Endodermal cell (in vitro differentiated cells): ENCODE measurements at regions not wholly inside any gene's neighbourhood (a gene's known extent, or its start where the extent isn't known, plus 50 kb on each side); places are given as distances from the start of the nearest gene placed in this dataset.

Source experiments
- DNase-seq: peaks from one replicate; pipeline ENCODE4 v3.0.0-alpha.2; 2017
- H3K27ac ChIP-seq: 2 replicates; pipeline ENCODE4 v1.5.1; 2013; ENCODE audit warnings: mild to moderate bottlenecking, low read depth, low read length, moderate library complexity
- H3K27me3 ChIP-seq: 2 replicates; pipeline ENCODE4 v1.6.1; 2013; ENCODE audit warnings: mild to moderate bottlenecking, low read length, moderate library complexity; ENCODE audit not compliant: insufficient read depth, control insufficient read depth, poor library complexity, severe bottlenecking
- H3K36me3 ChIP-seq: 2 replicates; pipeline ENCODE4 v1.7.0; 2013; ENCODE audit warnings: mild to moderate bottlenecking, low read length, moderate library complexity; ENCODE audit not compliant: control insufficient read depth, insufficient read depth
- H3K4me1 ChIP-seq: one replicate; pipeline ENCODE4 v1.7.0; 2013; ENCODE audit warnings: low read length; ENCODE audit not compliant: control insufficient read depth, insufficient read depth
- H3K4me3 ChIP-seq: 2 replicates; pipeline ENCODE4 v1.5.1; 2013; ENCODE audit warnings: mild to moderate bottlenecking, low read length, moderate library complexity
- H3K9ac ChIP-seq: 2 replicates; pipeline ENCODE4 v1.6.1; 2013; ENCODE audit warnings: mild to moderate bottlenecking, low read length, moderate library complexity; ENCODE audit not compliant: poor library complexity, severe bottlenecking; ENCODE audit errors: extremely low read depth
- H3K9me3 ChIP-seq: 2 replicates; pipeline ENCODE4 v1.6.1; 2013; ENCODE audit warnings: mild to moderate bottlenecking, low read length, moderate library complexity; ENCODE audit not compliant: control insufficient read depth
- H3K27ac Mint-ChIP-seq: 2 replicates; pipeline ENCODE4 v1.8.0; 2020; ENCODE audit warnings: mixed read lengths
- H3K27me3 Mint-ChIP-seq: 2 replicates; pipeline ENCODE4 v1.8.0; 2021; ENCODE audit warnings: mild to moderate bottlenecking, mixed read lengths; ENCODE audit not compliant: insufficient read depth
- H3K36me3 Mint-ChIP-seq: 2 replicates; pipeline ENCODE4 v1.8.0; 2020; ENCODE audit warnings: low read depth, mixed read lengths
- H3K4me1 Mint-ChIP-seq: 2 replicates; pipeline ENCODE4 v1.8.0; 2020; ENCODE audit warnings: mixed read lengths
- H3K4me3 Mint-ChIP-seq: 2 replicates; pipeline ENCODE4 v1.8.0; 2020; ENCODE audit warnings: mild to moderate bottlenecking, moderate library complexity, mixed read lengths
- H3K9me3 Mint-ChIP-seq: 2 replicates; pipeline ENCODE4 v1.8.0; 2020; ENCODE audit warnings: mild to moderate bottlenecking, mixed read lengths
- WGBS, 2 experiments: methylation state at CpG; one replicate each; pipeline versions ENCODE4 v1.1.5 to v1.1.7; 2013; ENCODE audit warnings: missing lambda C conversion rate in 2 of 2, mixed read lengths in 1 of 2; ENCODE audit not compliant: insufficient coverage in 1 of 2, insufficient read length in 1 of 2; 5-methylcytosine and 5-hydroxymethylcytosine counted together
- TF ChIP-seq, protein P1 (sequence below): fragments of 200-600 bp; sonication (generic); conservative IDR thresholded peaks from 2 replicates; pipeline ENCODE4 v1.5.0; 2021; ENCODE audit warnings: antibody characterized with exemption, mild to moderate bottlenecking

DNA sequence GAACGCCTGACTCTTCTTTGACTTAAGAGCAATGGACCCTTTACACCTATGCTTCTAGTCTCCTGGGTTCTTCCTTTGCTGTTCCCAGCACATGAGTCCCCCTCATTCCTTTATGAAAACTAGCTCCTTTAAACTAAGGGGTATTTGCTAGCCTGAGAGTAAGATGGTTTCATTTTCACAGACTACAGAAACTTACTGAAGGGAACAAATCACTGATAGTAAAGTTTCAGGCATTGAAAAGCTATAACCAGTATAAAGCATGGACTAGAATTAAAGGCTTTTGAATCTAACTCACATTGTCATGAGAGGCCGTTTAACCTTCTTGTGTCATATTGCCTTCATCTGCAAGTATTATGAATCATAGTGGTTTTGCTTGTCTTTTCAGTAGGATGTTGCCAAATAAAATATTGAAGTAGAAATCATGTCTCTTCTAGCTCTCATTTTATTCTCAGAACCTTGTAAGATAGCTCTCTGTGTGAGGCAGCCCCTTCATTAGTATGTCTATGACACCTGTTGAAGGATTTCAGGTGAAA, 765.9 kb downstream of the NR2F2 start:
- 43 to 48% methylated on average over 2 of the region's 2 CpGs for WGBS, 2 experiments
- H3K36me3 ChIP-seq = no peaks in the 10 kb centered on the region
- no peak overlapping the region for H3K4me3 Mint-ChIP-seq
- no peaks in the 10 kb centered on the region for H3K27me3 ChIP-seq
- DNase-seq = no peak
- H3K36me3 Mint-ChIP-seq = no peaks in the 10 kb centered on the region
- H3K9me3 Mint-ChIP-seq = no peaks in the 10 kb centered on the region
- H3K27ac Mint-ChIP-seq = no peak overlapping the region
- H3K9me3 ChIP-seq = no peaks in the 10 kb centered on the region
- no peaks in the 10 kb centered on the region for H3K4me1 Mint-ChIP-seq
- no peak overlapping the region for H3K4me3 ChIP-seq
- H3K27ac ChIP-seq = no peak overlapping the region
- TF ChIP-seq, protein P1, sequence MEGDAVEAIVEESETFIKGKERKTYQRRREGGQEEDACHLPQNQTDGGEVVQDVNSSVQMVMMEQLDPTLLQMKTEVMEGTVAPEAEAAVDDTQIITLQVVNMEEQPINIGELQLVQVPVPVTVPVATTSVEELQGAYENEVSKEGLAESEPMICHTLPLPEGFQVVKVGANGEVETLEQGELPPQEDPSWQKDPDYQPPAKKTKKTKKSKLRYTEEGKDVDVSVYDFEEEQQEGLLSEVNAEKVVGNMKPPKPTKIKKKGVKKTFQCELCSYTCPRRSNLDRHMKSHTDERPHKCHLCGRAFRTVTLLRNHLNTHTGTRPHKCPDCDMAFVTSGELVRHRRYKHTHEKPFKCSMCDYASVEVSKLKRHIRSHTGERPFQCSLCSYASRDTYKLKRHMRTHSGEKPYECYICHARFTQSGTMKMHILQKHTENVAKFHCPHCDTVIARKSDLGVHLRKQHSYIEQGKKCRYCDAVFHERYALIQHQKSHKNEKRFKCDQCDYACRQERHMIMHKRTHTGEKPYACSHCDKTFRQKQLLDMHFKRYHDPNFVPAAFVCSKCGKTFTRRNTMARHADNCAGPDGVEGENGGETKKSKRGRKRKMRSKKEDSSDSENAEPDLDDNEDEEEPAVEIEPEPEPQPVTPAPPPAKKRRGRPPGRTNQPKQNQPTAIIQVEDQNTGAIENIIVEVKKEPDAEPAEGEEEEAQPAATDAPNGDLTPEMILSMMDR = no peak
- no peaks in the 10 kb centered on the region for H3K27me3 Mint-ChIP-seq
- H3K9ac ChIP-seq = no peak overlapping the region
- H3K4me1 ChIP-seq = no peaks in the 10 kb centered on the region

GRCh38 chr15:97099040-97099439, 768.5 kb downstream of the NR2F2 start:
- Mint-ChIP-seq H3K9me3 (no peaks in the 10 kb centered on the region), H3K4me1 (no peaks in the 10 kb centered on the region), H3K4me3 (no peak overlapping the region), H3K27me3 (no peaks in the 10 kb centered on the region), H3K36me3 (no peaks in the 10 kb centered on the region), H3K27ac (no peak overlapping the region)
- 87% methylated on average over 1 of the region's 1 CpG; no CpG with 5 or more reads in 1 of the 2 experiments for WGBS, 2 experiments
- H3K9ac ChIP-seq = no peak overlapping the region
- H3K4me1 ChIP-seq = no peaks in the 10 kb centered on the region
- H3K4me3 ChIP-seq = no peak overlapping the region
- H3K27me3 ChIP-seq = no peaks in the 10 kb centered on the region
- no peak for DNase-seq
- no peaks in the 10 kb centered on the region for H3K9me3 ChIP-seq
- H3K27ac ChIP-seq = no peak overlapping the region
- no peaks in the 10 kb centered on the region for H3K36me3 ChIP-seq
- TF ChIP-seq, protein P1 = no peak

DNA sequence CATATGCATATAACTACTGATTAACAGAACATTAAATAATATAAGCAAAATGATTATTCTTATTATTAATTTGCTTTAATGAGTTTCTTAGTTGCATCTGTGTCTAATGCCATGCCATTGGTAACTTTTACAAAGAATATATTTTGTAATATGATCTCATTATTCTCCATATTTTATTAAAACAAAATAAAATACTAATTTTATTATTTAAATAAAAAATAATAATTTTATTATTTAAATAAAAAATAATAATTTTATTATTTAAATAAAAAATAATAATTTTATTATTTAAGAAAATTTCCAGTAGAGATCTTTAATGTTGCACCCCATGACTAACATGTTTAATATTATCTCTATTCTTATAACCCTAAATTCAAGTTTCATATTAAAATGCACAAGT, 771.1 kb downstream of the NR2F2 start:
- Mint-ChIP-seq H3K4me3 (no peak overlapping the region), H3K9me3 (no peaks in the 10 kb centered on the region), H3K27me3 (no peaks in the 10 kb centered on the region), H3K4me1 (no peaks in the 10 kb centered on the region), H3K36me3 (no peaks in the 10 kb centered on the region), H3K27ac (no peak overlapping the region)
- Histone ChIP-seq H3K4me1 (no peaks in the 10 kb centered on the region), H3K27me3 (no peaks in the 10 kb centered on the region), H3K36me3 (no peaks in the 10 kb centered on the region), H3K27ac (no peak overlapping the region), H3K4me3 (no peak overlapping the region), H3K9ac (no peak overlapping the region), H3K9me3 (no peaks in the 10 kb centered on the region)
- TF ChIP-seq, protein P1 = no peak
- DNase-seq = no peak
